WTC11 (cell line): ENCODE measurements at regions not wholly inside any gene's neighbourhood (a gene's known extent, or its start where the extent isn't known, plus 50 kb on each side); places are given as distances from the start of the nearest gene placed in this dataset.

Experiments used
- ATAC-seq: fragments of 200-7000 bp; cut with Tn5 transposase; 2 replicates; pipeline ENCODE4 v1.10.0; 2021; ENCODE audit warnings: mild to moderate bottlenecking, moderate library complexity
- CTCF ChIA-PET: fragments of 300-600 bp; sonication (Branson Sonifier 250); formaldehyde crosslinking; loops from one replicate; lab custom pipeline; 2021; ENCODE audit warnings: antibody characterized with exemption; lab: Charles Lee
- POLR2A ChIA-PET: fragments of 350-600 bp; sonication (Branson Sonifier 250); formaldehyde crosslinking; loops from one replicate; lab custom pipeline; 2021; ENCODE audit warnings: antibody characterized with exemption; lab: Charles Lee
- DNase-seq: peaks from one replicate; pipeline ENCODE4 v3.0.0; 2021; ENCODE audit warnings: low spot score
- H3K27ac Mint-ChIP-seq: 2 replicates; pipeline ENCODE4 v1.8.0; 2021; ENCODE audit warnings: mixed read lengths
- H3K27me3 Mint-ChIP-seq: 2 replicates; pipeline ENCODE4 v1.8.0; 2021; ENCODE audit warnings: low read depth, mild to moderate bottlenecking, moderate library complexity, mixed read lengths
- H3K36me3 Mint-ChIP-seq: 2 replicates; pipeline ENCODE4 v1.8.0; 2021; ENCODE audit warnings: mixed read lengths
- H3K4me1 Mint-ChIP-seq: 2 replicates; pipeline ENCODE4 v1.8.0; 2022; ENCODE audit warnings: mixed read lengths
- H3K4me3 Mint-ChIP-seq: 2 replicates; pipeline ENCODE4 v1.8.0; 2021; ENCODE audit warnings: mild to moderate bottlenecking, moderate library complexity, mixed read lengths
- H3K9me3 Mint-ChIP-seq: 2 replicates; pipeline ENCODE4 v1.8.0; 2021; ENCODE audit warnings: mixed read lengths
- AFF4 ChIP-seq: sonication (generic); formaldehyde crosslinking; IDR thresholded peaks from 2 replicates; pipeline ENCODE4 v1.8.1; 2023; ENCODE audit warnings: mild to moderate bottlenecking, missing genetic modification reagents, borderline replicate concordance
- ATF1 ChIP-seq: sonication (generic); formaldehyde crosslinking; IDR thresholded peaks from 2 replicates; pipeline ENCODE4 v1.8.1; 2023; ENCODE audit warnings: mild to moderate bottlenecking, moderate library complexity, missing genetic modification reagents
- CDX4 ChIP-seq: fragments of 250-450 bp; sonication (Bioruptor Pico); IDR thresholded peaks from 2 replicates; pipeline ENCODE4 v1.9.0; 2021; ENCODE audit warnings: moderate library complexity, mild to moderate bottlenecking, inconsistent platforms, borderline replicate concordance
- CREM ChIP-seq: sonication (generic); formaldehyde crosslinking; IDR thresholded peaks from 2 replicates; pipeline ENCODE4 v1.8.1; 2022; ENCODE audit warnings: mild to moderate bottlenecking, missing genetic modification reagents, moderate library complexity
- CTCF ChIP-seq: fragments of 200-600 bp; IDR thresholded peaks from 2 replicates; pipeline ENCODE4 v1.8.0; 2022; ENCODE audit warnings: antibody characterized with exemption
- GABPB1 ChIP-seq: sonication (generic); formaldehyde crosslinking; IDR thresholded peaks from 2 replicates; pipeline ENCODE4 v1.8.1; 2023; ENCODE audit warnings: mild to moderate bottlenecking, missing genetic modification reagents
- GRHL2 ChIP-seq: fragments of 250-450 bp; sonication (Bioruptor Pico); IDR thresholded peaks from 2 replicates; pipeline ENCODE4 v1.8.0; 2022; ENCODE audit warnings: mild to moderate bottlenecking, moderate library complexity; ENCODE audit not compliant: insufficient replicate concordance, severe bottlenecking
- MLX ChIP-seq: sonication (generic); formaldehyde crosslinking; IDR thresholded peaks from 2 replicates; pipeline ENCODE4 v1.8.1; 2023; ENCODE audit warnings: mild to moderate bottlenecking, missing genetic modification reagents, moderate library complexity
- NFE2L1 ChIP-seq: sonication (generic); formaldehyde crosslinking; IDR thresholded peaks from 2 replicates; pipeline ENCODE4 v1.8.1; 2023; ENCODE audit warnings: missing genetic modification reagents
- SMAD3 ChIP-seq: sonication (generic); formaldehyde crosslinking; IDR thresholded peaks from 2 replicates; pipeline ENCODE4 v1.8.0; 2022; ENCODE audit warnings: missing genetic modification reagents, mild to moderate bottlenecking, borderline replicate concordance
- TEAD1 ChIP-seq: sonication (generic); formaldehyde crosslinking; IDR thresholded peaks from 2 replicates; pipeline ENCODE4 v1.8.0; 2022; ENCODE audit warnings: mild to moderate bottlenecking, missing genetic modification reagents
- ZNF263 ChIP-seq: sonication (generic); formaldehyde crosslinking; IDR thresholded peaks from 2 replicates; pipeline ENCODE4 v1.8.1; 2022; ENCODE audit warnings: low read depth, mild to moderate bottlenecking, moderate library complexity, missing genetic modification reagents
- ZNF416 ChIP-seq: fragments of 250-450 bp; sonication (Bioruptor Pico); IDR thresholded peaks from 2 replicates; pipeline ENCODE4 v1.9.0; 2021; ENCODE audit warnings: mild to moderate bottlenecking, inconsistent platforms
- ZNF425 ChIP-seq: fragments of 250-450 bp; sonication (Bioruptor Pico); conservative IDR thresholded peaks from 2 replicates; pipeline ENCODE4 v1.9.0; 2021; ENCODE audit warnings: mild to moderate bottlenecking
- ZNF532 ChIP-seq: fragments of 250-450 bp; sonication (Bioruptor Pico); IDR thresholded peaks from 2 replicates; pipeline ENCODE4 v1.9.0; 2021; ENCODE audit warnings: mild to moderate bottlenecking, borderline replicate concordance

- no peak for TF ChIP-seq ZNF263 (CRISPR knock-in tag)
- no peak for TF ChIP-seq ZNF416 (CRISPR knock-in tag)
- no peak for TF ChIP-seq NFE2L1 (CRISPR knock-in tag)
- no peak for TF ChIP-seq ZNF532
- no peak for TF ChIP-seq MLX (CRISPR knock-in tag)
- TF ChIP-seq TEAD1 (CRISPR knock-in tag) = no peak
- no peak for TF ChIP-seq SMAD3 (CRISPR knock-in tag)
- TF ChIP-seq CDX4 (CRISPR knock-in tag) = no peak
- no peak for TF ChIP-seq GRHL2 (CRISPR knock-in tag)
- TF ChIP-seq GABPB1 (CRISPR knock-in tag) = no peak
- TF ChIP-seq CREM (CRISPR knock-in tag) = no peak
- no peak for TF ChIP-seq ZNF425 (CRISPR knock-in tag)
- no peak for TF ChIP-seq ATF1
- TF ChIP-seq AFF4 = no peak
- no peak for TF ChIP-seq CTCF
- TF ChIP-seq, all 79 proteins: peak for 0
- ATAC-seq = no peak
- Mint-ChIP-seq H3K9me3 (peaks cover 43% of the 10 kb centered on the region), H3K27ac (no peak overlapping the region), H3K36me3 (peaks cover 34% of the 10 kb centered on the region), H3K4me1 (no peaks in the 10 kb centered on the region), H3K4me3 (no peak overlapping the region), H3K27me3 (no peaks in the 10 kb centered on the region)
- ChIA-PET CTCF (no interaction called here), POLR2A (no interaction called here)
- no peak for DNase-seq
Observed at GRCh38 chr6:140364916-140365315, 990.5 kb upstream of the CITED2 start.
